OCI-LY7 (cell line): ENCODE measurements at regions not wholly inside any gene's neighbourhood (a gene's known extent, or its start where the extent isn't known, plus 50 kb on each side); places are given as distances from the start of the nearest gene placed in this dataset.

Experiments used
- BruUV-seq: library from RNA; stranded (reverse); fragments of 400-500 nt; replicated peaks from 2 replicates; lab custom pipeline; 2021; lab: Mats Ljungman, UMichigan
- CTCF ChIA-PET: fragments of 300-600 bp; sonication (Branson Sonifier 250); formaldehyde crosslinking; loops from one replicate; lab custom pipeline; 2022; ENCODE audit warnings: antibody characterized with exemption; ENCODE audit not compliant: unreplicated experiment; lab: Charles Lee
- POLR2A ChIA-PET: fragments of 300-600 bp; sonication (Branson Sonifier 250); formaldehyde crosslinking; loops from one replicate; lab custom pipeline; 2022; ENCODE audit warnings: antibody characterized with exemption; lab: Charles Lee
- DNase-seq: peaks from one replicate; pipeline ENCODE4 v3.0.0-alpha.2; 2015; ENCODE audit warnings: low spot score
- H2AFZ ChIP-seq: fragments of 200-600 bp; sonication (generic), shearing (Covaris generic); 2 replicates; pipeline ENCODE4 v1.6.1; 2014; ENCODE audit warnings: mild to moderate bottlenecking, antibody characterized with exemption, low read length, moderate library complexity
- H3K27ac ChIP-seq: fragments of 200-600 bp; sonication (generic); 2 replicates; pipeline ENCODE4 v1.5.1; 2014; ENCODE audit warnings: mixed run types, low read depth, mild to moderate bottlenecking, moderate library complexity, low read length, inconsistent platforms; ENCODE audit not compliant: poor library complexity, severe bottlenecking
- H3K36me3 ChIP-seq: fragments of 200-600 bp; sonication (generic); 2 replicates; pipeline ENCODE4 v1.6.1; 2014; ENCODE audit warnings: mild to moderate bottlenecking, antibody characterized with exemption, low read length, moderate library complexity, mixed read lengths; ENCODE audit not compliant: insufficient read depth
- H3K4me1 ChIP-seq: fragments of 200-600 bp; sonication (generic); 2 replicates; pipeline ENCODE4 v1.5.1; 2014; ENCODE audit warnings: mild to moderate bottlenecking, low read length; ENCODE audit not compliant: insufficient read depth, poor library complexity, severe bottlenecking
- H3K4me2 ChIP-seq: fragments of 200-600 bp; sonication (generic); 2 replicates; pipeline ENCODE4 v1.6.1; 2014; ENCODE audit warnings: mild to moderate bottlenecking, low read length
- H3K4me3 ChIP-seq: fragments of 200-600 bp; sonication (generic); 2 replicates; pipeline ENCODE4 v1.5.1; 2014; ENCODE audit warnings: mild to moderate bottlenecking, low read depth, low read length; ENCODE audit not compliant: poor library complexity, severe bottlenecking
- H3K79me2 ChIP-seq: fragments of 200-600 bp; sonication (generic); 2 replicates; pipeline ENCODE4 v1.6.1; 2016; ENCODE audit warnings: low read depth, mild to moderate bottlenecking, low read length, moderate library complexity, mixed read lengths; ENCODE audit not compliant: insufficient read depth
- H3K9me2 ChIP-seq: fragments of 200-600 bp; sonication (generic); 2 replicates; pipeline ENCODE4 v1.6.1; 2016; ENCODE audit warnings: mild to moderate bottlenecking, low read length, mixed read lengths; ENCODE audit not compliant: insufficient read depth
- H3K9me3 ChIP-seq: fragments of 200-600 bp; sonication (generic); 2 replicates; pipeline ENCODE4 v1.6.1; 2014; ENCODE audit warnings: mild to moderate bottlenecking, mixed run types, low read length, mixed read lengths
- H4K20me1 ChIP-seq: fragments of 200-600 bp; sonication (generic); 2 replicates; pipeline ENCODE4 v1.6.1; 2014; ENCODE audit warnings: mild to moderate bottlenecking, antibody characterized with exemption, low read length, moderate library complexity, mixed read lengths; ENCODE audit not compliant: insufficient read depth
- CTCF ChIP-seq: fragments of 200-600 bp; sonication (generic); conservative IDR thresholded peaks from 2 replicates; pipeline ENCODE4 v1.5.1; 2014; ENCODE audit warnings: mild to moderate bottlenecking, antibody characterized with exemption, low read length, moderate library complexity, mixed read lengths
- EZH2phosphoT487 ChIP-seq: fragments of 200-600 bp; sonication (generic); IDR thresholded peaks from 2 replicates; pipeline ENCODE4 v1.6.1; 2018; ENCODE audit warnings: low read depth, borderline replicate concordance, mild to moderate bottlenecking, mixed run types, antibody characterized with exemption, low read length, moderate library complexity, mixed read lengths
- intact Hi-C: fragments of 100-400 bp; cut with micrococcal nuclease; formaldehyde crosslinking; loops from one replicate; pipeline ENCODE4 v1.10.0; 2022; ENCODE audit not compliant: unreplicated experiment

DNA sequence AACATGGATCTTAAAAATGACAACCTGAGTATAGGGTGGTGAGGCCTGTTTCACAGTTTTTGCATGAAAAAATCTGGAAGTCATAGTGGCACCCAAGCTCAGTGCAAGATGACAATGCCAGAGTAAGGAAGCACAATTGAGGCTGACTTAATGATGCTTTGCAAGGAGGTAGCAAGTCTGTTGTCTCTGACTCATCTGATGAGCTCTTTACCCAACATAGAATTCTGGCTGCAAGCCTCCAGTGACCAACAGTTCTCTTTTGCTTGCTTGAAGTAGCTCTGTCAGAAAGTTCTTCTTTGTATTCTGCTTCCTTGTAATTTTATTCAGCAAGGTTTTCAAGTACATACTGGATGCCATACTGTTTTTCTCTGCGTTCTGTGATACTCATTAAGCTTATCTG, 117.1 kb downstream of the FOXD2 start:
- Histone ChIP-seq H3K4me2 (no peak overlapping the region), H3K4me1 (no peaks in the 10 kb centered on the region), H3K4me3 (no peak overlapping the region), H3K79me2 (no peaks in the 10 kb centered on the region), H3K9me2 (no peaks in the 10 kb centered on the region), H3K27ac (no peak overlapping the region), H3K36me3 (no peaks in the 10 kb centered on the region), H3K9me3 (no peaks in the 10 kb centered on the region), H2AFZ (no peak overlapping the region), H4K20me1 (no peaks in the 10 kb centered on the region)
- ChIA-PET POLR2A (no interaction called here), CTCF (no interaction called here)
- DNase-seq = no peak
- no peak for TF ChIP-seq CTCF
- no peak for TF ChIP-seq EZH2phosphoT487
- intact Hi-C loops = no loop called here
- no TSS peak for BruUV-seq

GRCh38 chr1:47555306-47555705, 117.5 kb downstream of the FOXD2 start:
- ChIA-PET POLR2A (no interaction called here), CTCF (no interaction called here)
- no peak overlapping the region for H3K4me2 ChIP-seq
- no peak overlapping the region for H3K4me3 ChIP-seq
- H3K9me2 ChIP-seq = no peaks in the 10 kb centered on the region
- H4K20me1 ChIP-seq = no peaks in the 10 kb centered on the region
- BruUV-seq = no TSS peak
- intact Hi-C loops = no loop called here
- H2AFZ ChIP-seq = no peak overlapping the region
- no peak for TF ChIP-seq CTCF
- no peak for TF ChIP-seq EZH2phosphoT487
- no peak for DNase-seq
- no peaks in the 10 kb centered on the region for H3K9me3 ChIP-seq
- no peaks in the 10 kb centered on the region for H3K79me2 ChIP-seq
- no peaks in the 10 kb centered on the region for H3K4me1 ChIP-seq
- H3K36me3 ChIP-seq = no peaks in the 10 kb centered on the region
- no peak overlapping the region for H3K27ac ChIP-seq

GRCh38 chr1:47555841-47556560, 118.2 kb downstream of the FOXD2 start:
- intact Hi-C loops = no loop called here
- H3K9me3 ChIP-seq = no peaks in the 10 kb centered on the region
- H3K4me3 ChIP-seq = no peak overlapping the region
- H3K27ac ChIP-seq = no peak overlapping the region
- CTCF ChIA-PET = interaction anchor here (0.7 kb wide), 1 partner anchor 209 kb away, joined by 6 read pairs; no protein-coding TSS in a partner anchor
- DNase-seq = no peak
- no peaks in the 10 kb centered on the region for H3K4me1 ChIP-seq
- POLR2A ChIA-PET = no interaction called here
- H2AFZ ChIP-seq = no peak overlapping the region
- BruUV-seq = no TSS peak
- H3K79me2 ChIP-seq = no peaks in the 10 kb centered on the region
- no peaks in the 10 kb centered on the region for H4K20me1 ChIP-seq
- no peaks in the 10 kb centered on the region for H3K9me2 ChIP-seq
- H3K36me3 ChIP-seq = no peaks in the 10 kb centered on the region
- TF ChIP-seq EZH2phosphoT487 (no peak), CTCF (no peak)
- H3K4me2 ChIP-seq = no peak overlapping the region
